Neural cell (in vitro differentiated cells): ENCODE measurements at regions not wholly inside any gene's neighbourhood (a gene's known extent, or its start where the extent isn't known, plus 50 kb on each side); places are given as distances from the start of the nearest gene placed in this dataset.

Source experiments
- H2AFZ ChIP-seq: fragments of 200-600, 300-800 bp; sonication (generic), shearing (Covaris generic); 2 replicates; pipeline ENCODE4 v1.6.0; 2014; ENCODE audit warnings: low read depth, mild to moderate bottlenecking, antibody characterized with exemption, low read length, moderate library complexity
- H3F3A ChIP-seq: fragments of 200-600 bp; shearing (Covaris generic); 2 replicates; pipeline ENCODE4 v1.6.1; 2016; ENCODE audit warnings: mild to moderate bottlenecking, moderate library complexity, mixed read lengths, antibody characterized with exemption, low read length; ENCODE audit not compliant: insufficient read depth, poor library complexity, severe bottlenecking
- H3K27ac ChIP-seq: fragments of 200-600, 300-800 bp; sonication (generic), shearing (Covaris generic); 2 replicates; pipeline ENCODE4 v1.5.1; 2014; ENCODE audit warnings: mild to moderate bottlenecking, low read length, moderate library complexity
- H3K27me3 ChIP-seq: fragments of 300-800, 200-600 bp; sonication (generic), shearing (Covaris generic); 2 replicates; pipeline ENCODE4 v1.6.0; 2014; ENCODE audit warnings: mild to moderate bottlenecking, low read depth, low read length, moderate library complexity; ENCODE audit not compliant: insufficient read depth
- H3K36me3 ChIP-seq: fragments of 300-800, 200-600 bp; sonication (generic), shearing (Covaris generic); 2 replicates; pipeline ENCODE4 v1.5.1; 2014; ENCODE audit warnings: mild to moderate bottlenecking, antibody characterized with exemption, low read length, moderate library complexity; ENCODE audit not compliant: insufficient read depth
- H3K4me2 ChIP-seq: fragments of 300-800, 200-600 bp; sonication (generic), shearing (Covaris generic); 2 replicates; pipeline ENCODE4 v1.6.0; 2014; ENCODE audit warnings: mild to moderate bottlenecking, low read length
- H3K4me3 ChIP-seq: fragments of 300-800, 200-600 bp; sonication (generic), shearing (Covaris generic); 2 replicates; pipeline ENCODE4 v1.5.1; 2014; ENCODE audit warnings: mild to moderate bottlenecking, low read length, moderate library complexity
- H3K79me2 ChIP-seq: fragments of 200-600 bp; shearing (Covaris generic); replicated peaks from 2 replicates; pipeline ENCODE4 v1.6.0; 2014; ENCODE audit warnings: mild to moderate bottlenecking, low read length, moderate library complexity; ENCODE audit not compliant: insufficient read depth
- H3K9ac ChIP-seq: fragments of 300-800, 200-600 bp; sonication (generic), shearing (Covaris generic); 2 replicates; pipeline ENCODE4 v1.6.1; 2016; ENCODE audit warnings: mild to moderate bottlenecking, low read length, mixed read lengths
- H3K9me2 ChIP-seq: fragments of 200-600 bp; shearing (Covaris generic); 2 replicates; pipeline ENCODE4 v1.6.1; 2016; ENCODE audit warnings: mild to moderate bottlenecking, low read length, mixed read lengths; ENCODE audit not compliant: insufficient read depth
- H3K9me3 ChIP-seq: fragments of 200-600, 300-800 bp; sonication (generic), shearing (Covaris generic); 2 replicates; pipeline ENCODE4 v1.6.1; 2016; ENCODE audit warnings: mild to moderate bottlenecking, mixed run types, low read length, moderate library complexity, mixed read lengths
- H4K20me1 ChIP-seq: fragments of 200-600 bp; shearing (Covaris generic); 2 replicates; pipeline ENCODE4 v1.6.1; 2016; ENCODE audit warnings: mild to moderate bottlenecking, mixed run types; ENCODE audit not compliant: insufficient read depth
- EP300 ChIP-seq: fragments of 450-650 bp; conservative IDR thresholded peaks from 2 replicates; pipeline ENCODE4 v1.6.1; 2014; ENCODE audit warnings: antibody characterized with exemption, mild to moderate bottlenecking, moderate library complexity; ENCODE audit not compliant: poor library complexity, severe bottlenecking
- EZH2 ChIP-seq: fragments of 200-600, 300-800 bp; shearing (Covaris generic), sonication (generic); IDR thresholded peaks from 2 replicates; pipeline ENCODE4 v1.6.1; 2014; ENCODE audit warnings: antibody characterized with exemption, low read length, borderline replicate concordance, mild to moderate bottlenecking; ENCODE audit not compliant: insufficient read depth, poor library complexity, severe bottlenecking
- MXI1 ChIP-seq: fragments of 450-650 bp; conservative IDR thresholded peaks from 2 replicates; pipeline ENCODE4 v1.6.1; 2014; ENCODE audit warnings: antibody characterized with exemption, mild to moderate bottlenecking; ENCODE audit not compliant: poor library complexity, severe bottlenecking
- POLR2AphosphoS5 ChIP-seq: IDR thresholded peaks from 2 replicates; pipeline ENCODE4 v1.6.1; 2012
- RAD21 ChIP-seq: fragments of 450-650 bp; conservative IDR thresholded peaks from 2 replicates; pipeline ENCODE4 v1.6.1; 2014; ENCODE audit warnings: antibody characterized with exemption, mild to moderate bottlenecking, moderate library complexity
- SMC3 ChIP-seq: fragments of 450-650 bp; conservative IDR thresholded peaks from 2 replicates; pipeline ENCODE4 v1.6.1; 2014; ENCODE audit warnings: antibody characterized with exemption, mild to moderate bottlenecking, moderate library complexity; ENCODE audit not compliant: poor library complexity
- TAF1 ChIP-seq: IDR thresholded peaks from 2 replicates; pipeline ENCODE4 v1.6.1; 2012; ENCODE audit warnings: low read depth
- TF ChIP-seq, protein P1 (sequence below): fragments of 450-650 bp; IDR thresholded peaks from 2 replicates; pipeline ENCODE4 v1.5.1; 2014; ENCODE audit warnings: antibody characterized with exemption, mild to moderate bottlenecking, moderate library complexity; ENCODE audit not compliant: poor library complexity, severe bottlenecking
- TF ChIP-seq, protein P2 (sequence below): IDR thresholded peaks from 2 replicates; pipeline ENCODE4 v1.6.1; 2012; ENCODE audit warnings: borderline replicate concordance

DNA sequence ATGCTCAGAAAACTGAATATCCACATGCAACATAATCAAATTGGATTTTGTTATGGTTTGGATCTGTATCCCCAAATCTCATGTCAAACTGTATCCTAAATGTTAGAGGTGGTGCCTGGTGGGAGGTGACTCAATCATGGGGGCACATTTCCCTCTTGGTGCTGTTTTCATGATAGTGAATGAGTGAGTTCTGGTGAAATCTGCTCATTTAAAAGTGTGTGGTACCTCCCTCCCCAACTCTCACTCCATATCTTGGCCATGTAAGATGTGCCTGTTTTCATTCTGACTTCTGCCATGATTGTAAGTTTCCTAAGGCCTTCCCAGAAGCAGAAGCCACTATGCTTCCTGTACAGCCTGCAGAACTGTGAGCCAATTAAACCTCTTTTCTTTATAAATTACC is 239.6 kb upstream of the KLF14 start:
- no peaks in the 10 kb centered on the region for H3K9me2 ChIP-seq
- no peak overlapping the region for H3K9ac ChIP-seq
- H3K27me3 ChIP-seq, result no peaks in the 10 kb centered on the region
- no peaks in the 10 kb centered on the region for H3F3A ChIP-seq
- no peak overlapping the region for H3K4me3 ChIP-seq
- no peak for TF ChIP-seq SMC3
- no peak for TF ChIP-seq RAD21
- TF ChIP-seq EP300, result no peak
- no peak for TF ChIP-seq EZH2
- TF ChIP-seq, protein P1, sequence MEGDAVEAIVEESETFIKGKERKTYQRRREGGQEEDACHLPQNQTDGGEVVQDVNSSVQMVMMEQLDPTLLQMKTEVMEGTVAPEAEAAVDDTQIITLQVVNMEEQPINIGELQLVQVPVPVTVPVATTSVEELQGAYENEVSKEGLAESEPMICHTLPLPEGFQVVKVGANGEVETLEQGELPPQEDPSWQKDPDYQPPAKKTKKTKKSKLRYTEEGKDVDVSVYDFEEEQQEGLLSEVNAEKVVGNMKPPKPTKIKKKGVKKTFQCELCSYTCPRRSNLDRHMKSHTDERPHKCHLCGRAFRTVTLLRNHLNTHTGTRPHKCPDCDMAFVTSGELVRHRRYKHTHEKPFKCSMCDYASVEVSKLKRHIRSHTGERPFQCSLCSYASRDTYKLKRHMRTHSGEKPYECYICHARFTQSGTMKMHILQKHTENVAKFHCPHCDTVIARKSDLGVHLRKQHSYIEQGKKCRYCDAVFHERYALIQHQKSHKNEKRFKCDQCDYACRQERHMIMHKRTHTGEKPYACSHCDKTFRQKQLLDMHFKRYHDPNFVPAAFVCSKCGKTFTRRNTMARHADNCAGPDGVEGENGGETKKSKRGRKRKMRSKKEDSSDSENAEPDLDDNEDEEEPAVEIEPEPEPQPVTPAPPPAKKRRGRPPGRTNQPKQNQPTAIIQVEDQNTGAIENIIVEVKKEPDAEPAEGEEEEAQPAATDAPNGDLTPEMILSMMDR, result no peak
- no peak for TF ChIP-seq POLR2AphosphoS5
- TF ChIP-seq, protein P2, sequence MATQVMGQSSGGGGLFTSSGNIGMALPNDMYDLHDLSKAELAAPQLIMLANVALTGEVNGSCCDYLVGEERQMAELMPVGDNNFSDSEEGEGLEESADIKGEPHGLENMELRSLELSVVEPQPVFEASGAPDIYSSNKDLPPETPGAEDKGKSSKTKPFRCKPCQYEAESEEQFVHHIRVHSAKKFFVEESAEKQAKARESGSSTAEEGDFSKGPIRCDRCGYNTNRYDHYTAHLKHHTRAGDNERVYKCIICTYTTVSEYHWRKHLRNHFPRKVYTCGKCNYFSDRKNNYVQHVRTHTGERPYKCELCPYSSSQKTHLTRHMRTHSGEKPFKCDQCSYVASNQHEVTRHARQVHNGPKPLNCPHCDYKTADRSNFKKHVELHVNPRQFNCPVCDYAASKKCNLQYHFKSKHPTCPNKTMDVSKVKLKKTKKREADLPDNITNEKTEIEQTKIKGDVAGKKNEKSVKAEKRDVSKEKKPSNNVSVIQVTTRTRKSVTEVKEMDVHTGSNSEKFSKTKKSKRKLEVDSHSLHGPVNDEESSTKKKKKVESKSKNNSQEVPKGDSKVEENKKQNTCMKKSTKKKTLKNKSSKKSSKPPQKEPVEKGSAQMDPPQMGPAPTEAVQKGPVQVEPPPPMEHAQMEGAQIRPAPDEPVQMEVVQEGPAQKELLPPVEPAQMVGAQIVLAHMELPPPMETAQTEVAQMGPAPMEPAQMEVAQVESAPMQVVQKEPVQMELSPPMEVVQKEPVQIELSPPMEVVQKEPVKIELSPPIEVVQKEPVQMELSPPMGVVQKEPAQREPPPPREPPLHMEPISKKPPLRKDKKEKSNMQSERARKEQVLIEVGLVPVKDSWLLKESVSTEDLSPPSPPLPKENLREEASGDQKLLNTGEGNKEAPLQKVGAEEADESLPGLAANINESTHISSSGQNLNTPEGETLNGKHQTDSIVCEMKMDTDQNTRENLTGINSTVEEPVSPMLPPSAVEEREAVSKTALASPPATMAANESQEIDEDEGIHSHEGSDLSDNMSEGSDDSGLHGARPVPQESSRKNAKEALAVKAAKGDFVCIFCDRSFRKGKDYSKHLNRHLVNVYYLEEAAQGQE, result no peak
- TF ChIP-seq MXI1, result no peak
- TF ChIP-seq TAF1, result no peak
- no peaks in the 10 kb centered on the region for H3K79me2 ChIP-seq
- H4K20me1 ChIP-seq, result no peaks in the 10 kb centered on the region
- no peak overlapping the region for H2AFZ ChIP-seq
- H3K9me3 ChIP-seq, result no peaks in the 10 kb centered on the region
- no peak overlapping the region for H3K27ac ChIP-seq
- no peaks in the 10 kb centered on the region for H3K36me3 ChIP-seq
- no peak overlapping the region for H3K4me2 ChIP-seq

DNA sequence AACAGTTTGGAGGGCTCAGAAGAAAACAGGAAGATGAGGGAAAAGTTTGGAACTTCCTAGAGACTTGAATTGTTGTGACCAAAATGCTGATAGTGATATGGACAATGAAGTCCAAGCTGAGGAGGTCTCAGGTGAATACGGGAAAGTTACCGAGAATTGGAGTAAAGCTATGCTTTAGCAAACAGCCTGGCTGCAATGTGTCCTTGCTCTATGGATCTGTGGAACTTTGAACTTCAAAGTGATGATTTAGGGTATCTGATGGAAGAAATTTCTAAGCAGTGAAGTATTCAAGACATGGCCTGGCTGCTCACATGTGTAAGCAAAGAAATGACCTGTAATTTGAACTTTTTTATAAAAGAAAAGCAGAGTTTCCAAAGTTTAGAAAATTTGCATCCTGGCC is 240.2 kb upstream of the KLF14 start:
- Histone ChIP-seq H3K9ac (no peak overlapping the region), H3K4me3 (no peak overlapping the region), H3K27ac (no peak overlapping the region), H3K27me3 (no peaks in the 10 kb centered on the region), H3K9me2 (no peaks in the 10 kb centered on the region), H3K36me3 (no peaks in the 10 kb centered on the region), H3K9me3 (no peaks in the 10 kb centered on the region), H3K4me2 (no peak overlapping the region), H4K20me1 (no peaks in the 10 kb centered on the region), H2AFZ (no peak overlapping the region), H3F3A (no peaks in the 10 kb centered on the region), H3K79me2 (no peaks in the 10 kb centered on the region)
- no peak for TF ChIP-seq EZH2
- no peak for TF ChIP-seq RAD21
- TF ChIP-seq, protein P2, result no peak
- no peak for TF ChIP-seq MXI1
- TF ChIP-seq SMC3, result no peak
- no peak for TF ChIP-seq POLR2AphosphoS5
- TF ChIP-seq EP300, result no peak
- TF ChIP-seq, protein P1, result no peak
- TF ChIP-seq TAF1, result no peak
